ENCODE measurements at regions not wholly inside any gene's neighbourhood (a gene's known extent, or its start where the extent isn't known, plus 50 kb on each side); places are given as distances from the start of the nearest gene placed in this dataset.
"Not testable (repeated sequence)": the region's sequence is repeated elsewhere in the genome, so short reads cannot be mapped to it uniquely, and the experiment has no call there.

GRCh38 chr2:89294335-89294734, 602.9 kb downstream of the RPIA start:
- not testable (repeated sequence) for H3K27ac Mint-ChIP-seq, H3K9me3 Mint-ChIP-seq, H3K4me3 Mint-ChIP-seq

GRCh38 chr2:89296820-89297398, 605.4 kb downstream of the RPIA start:
- H3K27ac Mint-ChIP-seq, result not testable (repeated sequence)

More at GRCh38 chr2:89294335-89294734, 602.9 kb downstream of the RPIA start:
- not testable (repeated sequence) for H3K27me3 Mint-ChIP-seq (ENCODE audit: low read depth); H3K4me1 Mint-ChIP-seq (ENCODE audit: low read depth); H3K36me3 Mint-ChIP-seq (ENCODE audit: low read depth)

GRCh38 chr2:89299196-89299595, 607.7 kb downstream of the RPIA start:
- H3K36me3 Mint-ChIP-seq (ENCODE audit: low read depth); H3K9me3 Mint-ChIP-seq; H3K4me3 Mint-ChIP-seq; H3K4me1 Mint-ChIP-seq (ENCODE audit: low read depth); H3K27me3 Mint-ChIP-seq (ENCODE audit: low read depth); H3K27ac Mint-ChIP-seq: not testable (repeated sequence)

More at GRCh38 chr2:89296820-89297398, 605.4 kb downstream of the RPIA start:
- H3K36me3 Mint-ChIP-seq (ENCODE audit: low read depth); H3K4me1 Mint-ChIP-seq (ENCODE audit: low read depth); H3K9me3 Mint-ChIP-seq; H3K4me3 Mint-ChIP-seq; H3K27me3 Mint-ChIP-seq (ENCODE audit: low read depth): not testable (repeated sequence)

GRCh38 chr2:89305623-89306022, 614.1 kb downstream of the RPIA start:
- H3K4me3 Mint-ChIP-seq; H3K36me3 Mint-ChIP-seq (ENCODE audit: low read depth); H3K27me3 Mint-ChIP-seq (ENCODE audit: low read depth); H3K4me1 Mint-ChIP-seq (ENCODE audit: low read depth); H3K9me3 Mint-ChIP-seq; H3K27ac Mint-ChIP-seq: not testable (repeated sequence)

GRCh38 chr2:89306869-89307637, 615.6 kb downstream of the RPIA start:
- H3K9me3 Mint-ChIP-seq; H3K4me3 Mint-ChIP-seq; H3K27ac Mint-ChIP-seq; H3K27me3 Mint-ChIP-seq (ENCODE audit: low read depth); H3K4me1 Mint-ChIP-seq (ENCODE audit: low read depth); H3K36me3 Mint-ChIP-seq (ENCODE audit: low read depth): not testable (repeated sequence)

- not testable (repeated sequence) for H3K27ac Mint-ChIP-seq; H3K4me3 Mint-ChIP-seq; H3K27me3 Mint-ChIP-seq (ENCODE audit: low read depth); H3K36me3 Mint-ChIP-seq (ENCODE audit: low read depth); H3K9me3 Mint-ChIP-seq; H3K4me1 Mint-ChIP-seq (ENCODE audit: low read depth)
Measured at GRCh38 chr2:89318990-89319389, 627.5 kb downstream of the RPIA start.

GRCh38 chr2:89325894-89326293, 634.4 kb downstream of the RPIA start:
- H3K27ac Mint-ChIP-seq; H3K27me3 Mint-ChIP-seq (ENCODE audit: low read depth); H3K36me3 Mint-ChIP-seq (ENCODE audit: low read depth); H3K4me3 Mint-ChIP-seq; H3K9me3 Mint-ChIP-seq; H3K4me1 Mint-ChIP-seq (ENCODE audit: low read depth): not testable (repeated sequence)

- H3K4me1 Mint-ChIP-seq (ENCODE audit: low read depth); H3K27me3 Mint-ChIP-seq (ENCODE audit: low read depth); H3K9me3 Mint-ChIP-seq; H3K27ac Mint-ChIP-seq; H3K4me3 Mint-ChIP-seq; H3K36me3 Mint-ChIP-seq (ENCODE audit: low read depth): not testable (repeated sequence)
Measured at GRCh38 chr2:89326455-89326854, 635.0 kb downstream of the RPIA start.

- H3K9me3 Mint-ChIP-seq; H3K27me3 Mint-ChIP-seq (ENCODE audit: low read depth); H3K27ac Mint-ChIP-seq; H3K4me1 Mint-ChIP-seq (ENCODE audit: low read depth); H3K4me3 Mint-ChIP-seq; H3K36me3 Mint-ChIP-seq (ENCODE audit: low read depth): not testable (repeated sequence)
Measured at GRCh38 chr2:89328790-89329189, 637.3 kb downstream of the RPIA start.

All from T-helper 1 cell treated with Interleukin-12 subunit alpha and Interleukin-12 subunit beta and Interleukin-4 antibody, amounts not matched to agents 30 μg/mL and 1 μg/mL, for 36 hours (primary cell).